ENCODE measurements at regions not wholly inside any gene's neighbourhood (a gene's known extent, or its start where the extent isn't known, plus 50 kb on each side); places are given as distances from the start of the nearest gene placed in this dataset.

DNA sequence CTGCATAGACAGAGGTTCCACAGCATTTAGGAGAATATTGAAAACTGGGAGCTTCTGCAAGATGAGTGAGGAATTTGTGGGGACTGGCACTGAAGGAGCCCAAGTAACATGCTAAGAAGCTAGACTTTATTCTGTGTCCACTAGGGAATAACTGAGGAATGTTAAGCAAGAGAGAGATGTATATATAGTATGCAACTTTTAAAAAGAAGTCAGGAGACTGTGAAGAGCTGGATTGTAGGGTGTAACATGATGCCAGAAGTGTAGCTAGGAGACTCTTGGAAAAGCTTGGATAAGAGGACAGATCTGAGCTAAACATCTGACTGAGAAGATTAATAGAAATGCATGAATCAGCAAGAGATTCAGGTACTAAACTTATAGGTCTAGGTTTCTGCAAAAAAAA lies 270.6 kb upstream of the MMADHC start:
- no peak for TF ChIP-seq JUND (IDR thresholded peaks at IDR 0.05)
- TF ChIP-seq, protein P1, sequence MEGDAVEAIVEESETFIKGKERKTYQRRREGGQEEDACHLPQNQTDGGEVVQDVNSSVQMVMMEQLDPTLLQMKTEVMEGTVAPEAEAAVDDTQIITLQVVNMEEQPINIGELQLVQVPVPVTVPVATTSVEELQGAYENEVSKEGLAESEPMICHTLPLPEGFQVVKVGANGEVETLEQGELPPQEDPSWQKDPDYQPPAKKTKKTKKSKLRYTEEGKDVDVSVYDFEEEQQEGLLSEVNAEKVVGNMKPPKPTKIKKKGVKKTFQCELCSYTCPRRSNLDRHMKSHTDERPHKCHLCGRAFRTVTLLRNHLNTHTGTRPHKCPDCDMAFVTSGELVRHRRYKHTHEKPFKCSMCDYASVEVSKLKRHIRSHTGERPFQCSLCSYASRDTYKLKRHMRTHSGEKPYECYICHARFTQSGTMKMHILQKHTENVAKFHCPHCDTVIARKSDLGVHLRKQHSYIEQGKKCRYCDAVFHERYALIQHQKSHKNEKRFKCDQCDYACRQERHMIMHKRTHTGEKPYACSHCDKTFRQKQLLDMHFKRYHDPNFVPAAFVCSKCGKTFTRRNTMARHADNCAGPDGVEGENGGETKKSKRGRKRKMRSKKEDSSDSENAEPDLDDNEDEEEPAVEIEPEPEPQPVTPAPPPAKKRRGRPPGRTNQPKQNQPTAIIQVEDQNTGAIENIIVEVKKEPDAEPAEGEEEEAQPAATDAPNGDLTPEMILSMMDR (IDR thresholded peaks at IDR 0.05): no peak
- no peak for TF ChIP-seq POLR2AphosphoS5 (IDR thresholded peaks at IDR 0.05; ENCODE audit: low read depth, low read length)
- TF ChIP-seq FOXM1 (IDR thresholded peaks at IDR 0.05; ENCODE audit: low read depth): no peak
- TF ChIP-seq RAD21 (IDR thresholded peaks at IDR 0.05; ENCODE audit: low read length): no peak
